ENCODE measurements at regions not wholly inside any gene's neighbourhood (a gene's known extent, or its start where the extent isn't known, plus 50 kb on each side); places are given as distances from the start of the nearest gene placed in this dataset.

GRCh38 chr2:192983173-192983572 lies 788.4 kb upstream of the TMEFF2 start:
- no peaks in the 10 kb centered on the region for H3K27me3 ChIP-seq (ENCODE audit: insufficient read depth, low read length)
- ATAC-seq = no peak
- H2AFZ ChIP-seq (ENCODE audit: low read depth, low read length, poor library complexity, severe bottlenecking) = no peak overlapping the region
- POLR2A ChIA-PET = no interaction called here
- H3K4me1 ChIP-seq (ENCODE audit: control insufficient read depth in 1 of 2, insufficient read depth in 2 of 2, low read length in 2 of 2) = no peaks in the 10 kb centered on the region
- H4K20me1 ChIP-seq (ENCODE audit: insufficient read depth) = no peaks in the 10 kb centered on the region
- no peaks in the 10 kb centered on the region for H3K79me2 ChIP-seq (ENCODE audit: insufficient read depth, low read length)
- no peak overlapping the region for H3K9ac ChIP-seq (ENCODE audit: low read length)
- no peak overlapping the region for H3K4me2 ChIP-seq (ENCODE audit: low read length)
- TF ChIP-seq TCF7L2 (IDR thresholded peaks at IDR 0.05; ENCODE audit: borderline replicate concordance, extremely low read depth, insufficient read depth, insufficient read length) (no peak), EZH2 (IDR thresholded peaks at IDR 0.05) (no peak), SP1 (IDR thresholded peaks at IDR 0.05; ENCODE audit: low read depth) (no peak)
- DNase-seq (ENCODE audit: low read depth, low spot score) = no peak
- RAD21 ChIA-PET (ENCODE audit: low non-redundant PET in 1 of 2, low total read pairs in 2 of 2, uncharacterized antibody in 2 of 2, unreplicated experiment in 2 of 2) = no interaction called here
- intact Hi-C loops (cut with micrococcal nuclease) = no loop called here
- no peaks in the 10 kb centered on the region for H3K9me2 ChIP-seq (ENCODE audit: insufficient read depth)
- H3K9me3 ChIP-seq (ENCODE audit: control insufficient read depth in 1 of 2, insufficient read depth in 1 of 2, low read depth in 1 of 2, low read length in 2 of 2) = no peaks in the 10 kb centered on the region
- H3K27ac ChIP-seq (ENCODE audit: low read depth, low read length) = no peak overlapping the region
- BruUV-seq (replicated peaks) = no TSS peak
- no peaks in the 10 kb centered on the region for H3K36me3 ChIP-seq (ENCODE audit: control insufficient read depth in 1 of 2, insufficient read depth in 2 of 2, low read length in 2 of 2)
- CTCF ChIA-PET = no interaction called here
- H3K4me3 ChIP-seq (replicated peaks in 1 of 2; ENCODE audit: low read depth in 1 of 2, low read length in 2 of 2) = no peak overlapping the region

DNA sequence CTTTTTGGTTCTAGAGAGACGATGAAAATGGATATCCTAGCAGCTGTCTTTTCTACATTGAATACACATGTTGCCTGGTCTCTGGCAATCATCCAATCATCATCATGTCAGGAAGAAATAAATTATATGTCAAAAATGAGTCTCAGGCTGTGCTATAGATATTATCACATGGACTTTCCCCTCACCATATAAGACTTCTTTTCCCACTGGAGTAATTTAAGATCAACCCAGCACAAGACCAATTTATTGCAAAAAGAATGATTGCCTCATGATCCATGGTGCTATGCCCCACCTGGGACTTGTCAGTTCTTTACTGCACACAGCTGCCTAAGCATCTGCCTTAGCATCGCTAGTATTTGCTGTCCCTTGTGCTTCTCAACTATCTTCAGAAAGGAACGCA lies 783.7 kb upstream of the TMEFF2 start:
- intact Hi-C loops (cut with micrococcal nuclease) = no loop called here
- Histone ChIP-seq H3K4me3 (replicated peaks in 1 of 2; ENCODE audit: low read depth in 1 of 2, low read length in 2 of 2) (no peak overlapping the region), H3K4me1 (ENCODE audit: control insufficient read depth in 1 of 2, insufficient read depth in 2 of 2, low read length in 2 of 2) (no peaks in the 10 kb centered on the region), H3K4me2 (ENCODE audit: low read length) (no peak overlapping the region), H3K27ac (ENCODE audit: low read depth, low read length) (no peak overlapping the region), H4K20me1 (ENCODE audit: insufficient read depth) (no peaks in the 10 kb centered on the region), H3K9me2 (ENCODE audit: insufficient read depth) (no peaks in the 10 kb centered on the region), H2AFZ (ENCODE audit: low read depth, low read length, poor library complexity, severe bottlenecking) (no peak overlapping the region), H3K36me3 (ENCODE audit: control insufficient read depth in 1 of 2, insufficient read depth in 2 of 2, low read length in 2 of 2) (no peaks in the 10 kb centered on the region), H3K9me3 (ENCODE audit: control insufficient read depth in 1 of 2, insufficient read depth in 1 of 2, low read depth in 1 of 2, low read length in 2 of 2) (no peaks in the 10 kb centered on the region), H3K27me3 (ENCODE audit: insufficient read depth, low read length) (no peaks in the 10 kb centered on the region), H3K79me2 (ENCODE audit: insufficient read depth, low read length) (no peaks in the 10 kb centered on the region), H3K9ac (ENCODE audit: low read length) (no peak overlapping the region)
- ATAC-seq (no peak), DNase-seq (ENCODE audit: low read depth, low spot score) (no peak)
- BruUV-seq (replicated peaks) = no TSS peak
- RAD21 ChIA-PET (ENCODE audit: low non-redundant PET in 1 of 2, low total read pairs in 2 of 2, uncharacterized antibody in 2 of 2, unreplicated experiment in 2 of 2) = no interaction called here
- CTCF ChIA-PET = no interaction called here
- no peak for TF ChIP-seq YY1 (IDR thresholded peaks at IDR 0.05; ENCODE audit: extremely low read depth, insufficient replicate concordance, low read depth, low read length)
- TF ChIP-seq POLR2A (IDR thresholded peaks at IDR 0.05; ENCODE audit: borderline replicate concordance, extremely low read depth, insufficient read depth, insufficient read length) = no peak
- no peak for TF ChIP-seq EZH2 (IDR thresholded peaks at IDR 0.05)
- no peak for TF ChIP-seq TCF7L2 (IDR thresholded peaks at IDR 0.05; ENCODE audit: borderline replicate concordance, extremely low read depth, insufficient read depth, insufficient read length)
- TF ChIP-seq, protein P1, sequence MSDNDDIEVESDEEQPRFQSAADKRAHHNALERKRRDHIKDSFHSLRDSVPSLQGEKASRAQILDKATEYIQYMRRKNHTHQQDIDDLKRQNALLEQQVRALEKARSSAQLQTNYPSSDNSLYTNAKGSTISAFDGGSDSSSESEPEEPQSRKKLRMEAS (IDR thresholded peaks at IDR 0.05) = no peak
- TF ChIP-seq REST (IDR thresholded peaks at IDR 0.05; ENCODE audit: low read depth) = no peak
- POLR2A ChIA-PET = no interaction called here

Data from HCT116 (cell line).